Neural cell (in vitro differentiated cells): ENCODE measurements at regions not wholly inside any gene's neighbourhood (a gene's known extent, or its start where the extent isn't known, plus 50 kb on each side); places are given as distances from the start of the nearest gene placed in this dataset.

ENCODE experiments used
- H2AFZ ChIP-seq: fragments of 200-600, 300-800 bp; sonication (generic), shearing (Covaris generic); 2 replicates; pipeline ENCODE4 v1.6.0; 2014; ENCODE audit warnings: low read depth, mild to moderate bottlenecking, antibody characterized with exemption, low read length, moderate library complexity
- H3F3A ChIP-seq: fragments of 200-600 bp; shearing (Covaris generic); 2 replicates; pipeline ENCODE4 v1.6.1; 2016; ENCODE audit warnings: mild to moderate bottlenecking, moderate library complexity, mixed read lengths, antibody characterized with exemption, low read length; ENCODE audit not compliant: insufficient read depth, poor library complexity, severe bottlenecking
- H3K27ac ChIP-seq: fragments of 200-600, 300-800 bp; sonication (generic), shearing (Covaris generic); 2 replicates; pipeline ENCODE4 v1.5.1; 2014; ENCODE audit warnings: mild to moderate bottlenecking, low read length, moderate library complexity
- H3K27me3 ChIP-seq: fragments of 300-800, 200-600 bp; sonication (generic), shearing (Covaris generic); 2 replicates; pipeline ENCODE4 v1.6.0; 2014; ENCODE audit warnings: mild to moderate bottlenecking, low read depth, low read length, moderate library complexity; ENCODE audit not compliant: insufficient read depth
- H3K36me3 ChIP-seq: fragments of 300-800, 200-600 bp; sonication (generic), shearing (Covaris generic); 2 replicates; pipeline ENCODE4 v1.5.1; 2014; ENCODE audit warnings: mild to moderate bottlenecking, antibody characterized with exemption, low read length, moderate library complexity; ENCODE audit not compliant: insufficient read depth
- H3K4me2 ChIP-seq: fragments of 300-800, 200-600 bp; sonication (generic), shearing (Covaris generic); 2 replicates; pipeline ENCODE4 v1.6.0; 2014; ENCODE audit warnings: mild to moderate bottlenecking, low read length
- H3K4me3 ChIP-seq: fragments of 300-800, 200-600 bp; sonication (generic), shearing (Covaris generic); 2 replicates; pipeline ENCODE4 v1.5.1; 2014; ENCODE audit warnings: mild to moderate bottlenecking, low read length, moderate library complexity
- H3K79me2 ChIP-seq: fragments of 200-600 bp; shearing (Covaris generic); replicated peaks from 2 replicates; pipeline ENCODE4 v1.6.0; 2014; ENCODE audit warnings: mild to moderate bottlenecking, low read length, moderate library complexity; ENCODE audit not compliant: insufficient read depth
- H3K9ac ChIP-seq: fragments of 300-800, 200-600 bp; sonication (generic), shearing (Covaris generic); 2 replicates; pipeline ENCODE4 v1.6.1; 2016; ENCODE audit warnings: mild to moderate bottlenecking, low read length, mixed read lengths
- H3K9me2 ChIP-seq: fragments of 200-600 bp; shearing (Covaris generic); 2 replicates; pipeline ENCODE4 v1.6.1; 2016; ENCODE audit warnings: mild to moderate bottlenecking, low read length, mixed read lengths; ENCODE audit not compliant: insufficient read depth
- H3K9me3 ChIP-seq: fragments of 200-600, 300-800 bp; sonication (generic), shearing (Covaris generic); 2 replicates; pipeline ENCODE4 v1.6.1; 2016; ENCODE audit warnings: mild to moderate bottlenecking, mixed run types, low read length, moderate library complexity, mixed read lengths
- H4K20me1 ChIP-seq: fragments of 200-600 bp; shearing (Covaris generic); 2 replicates; pipeline ENCODE4 v1.6.1; 2016; ENCODE audit warnings: mild to moderate bottlenecking, mixed run types; ENCODE audit not compliant: insufficient read depth
- EP300 ChIP-seq: fragments of 450-650 bp; conservative IDR thresholded peaks from 2 replicates; pipeline ENCODE4 v1.6.1; 2014; ENCODE audit warnings: antibody characterized with exemption, mild to moderate bottlenecking, moderate library complexity; ENCODE audit not compliant: poor library complexity, severe bottlenecking
- EZH2 ChIP-seq: fragments of 200-600, 300-800 bp; shearing (Covaris generic), sonication (generic); IDR thresholded peaks from 2 replicates; pipeline ENCODE4 v1.6.1; 2014; ENCODE audit warnings: antibody characterized with exemption, low read length, borderline replicate concordance, mild to moderate bottlenecking; ENCODE audit not compliant: insufficient read depth, poor library complexity, severe bottlenecking
- MXI1 ChIP-seq: fragments of 450-650 bp; conservative IDR thresholded peaks from 2 replicates; pipeline ENCODE4 v1.6.1; 2014; ENCODE audit warnings: antibody characterized with exemption, mild to moderate bottlenecking; ENCODE audit not compliant: poor library complexity, severe bottlenecking
- POLR2AphosphoS5 ChIP-seq: IDR thresholded peaks from 2 replicates; pipeline ENCODE4 v1.6.1; 2012
- RAD21 ChIP-seq: fragments of 450-650 bp; conservative IDR thresholded peaks from 2 replicates; pipeline ENCODE4 v1.6.1; 2014; ENCODE audit warnings: antibody characterized with exemption, mild to moderate bottlenecking, moderate library complexity
- REST ChIP-seq: IDR thresholded peaks from 2 replicates; pipeline ENCODE4 v1.6.1; 2012; ENCODE audit warnings: borderline replicate concordance
- SMC3 ChIP-seq: fragments of 450-650 bp; conservative IDR thresholded peaks from 2 replicates; pipeline ENCODE4 v1.6.1; 2014; ENCODE audit warnings: antibody characterized with exemption, mild to moderate bottlenecking, moderate library complexity; ENCODE audit not compliant: poor library complexity
- TAF1 ChIP-seq: IDR thresholded peaks from 2 replicates; pipeline ENCODE4 v1.6.1; 2012; ENCODE audit warnings: low read depth
- TF ChIP-seq, protein P1 (sequence below): fragments of 450-650 bp; IDR thresholded peaks from 2 replicates; pipeline ENCODE4 v1.5.1; 2014; ENCODE audit warnings: antibody characterized with exemption, mild to moderate bottlenecking, moderate library complexity; ENCODE audit not compliant: poor library complexity, severe bottlenecking

DNA sequence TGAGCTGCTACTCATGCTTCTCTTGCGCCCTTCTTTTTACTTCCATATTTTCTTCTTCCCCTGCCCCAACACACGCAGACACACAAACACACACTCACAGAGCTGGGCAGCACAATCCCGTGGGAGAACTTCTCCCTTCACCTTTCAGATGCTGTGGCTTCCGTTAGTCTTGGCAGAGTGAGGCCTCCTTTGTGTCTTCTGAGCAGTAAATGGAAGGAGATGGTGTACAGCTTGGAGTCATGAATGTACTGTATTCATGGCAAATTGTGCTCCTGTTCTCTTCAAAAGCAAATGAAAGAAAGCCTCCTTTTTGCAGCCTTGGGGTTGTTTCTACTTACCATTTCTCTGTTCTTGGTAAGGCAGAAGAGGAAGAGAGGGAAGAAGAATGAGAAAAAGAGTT is 456.6 kb upstream of the TLE4 start:
- no peak overlapping the region for H2AFZ ChIP-seq
- no peaks in the 10 kb centered on the region for H3K79me2 ChIP-seq
- TF ChIP-seq MXI1: no peak
- TF ChIP-seq RAD21: no peak
- no peak for TF ChIP-seq EP300
- TF ChIP-seq SMC3: no peak
- TF ChIP-seq, protein P1, sequence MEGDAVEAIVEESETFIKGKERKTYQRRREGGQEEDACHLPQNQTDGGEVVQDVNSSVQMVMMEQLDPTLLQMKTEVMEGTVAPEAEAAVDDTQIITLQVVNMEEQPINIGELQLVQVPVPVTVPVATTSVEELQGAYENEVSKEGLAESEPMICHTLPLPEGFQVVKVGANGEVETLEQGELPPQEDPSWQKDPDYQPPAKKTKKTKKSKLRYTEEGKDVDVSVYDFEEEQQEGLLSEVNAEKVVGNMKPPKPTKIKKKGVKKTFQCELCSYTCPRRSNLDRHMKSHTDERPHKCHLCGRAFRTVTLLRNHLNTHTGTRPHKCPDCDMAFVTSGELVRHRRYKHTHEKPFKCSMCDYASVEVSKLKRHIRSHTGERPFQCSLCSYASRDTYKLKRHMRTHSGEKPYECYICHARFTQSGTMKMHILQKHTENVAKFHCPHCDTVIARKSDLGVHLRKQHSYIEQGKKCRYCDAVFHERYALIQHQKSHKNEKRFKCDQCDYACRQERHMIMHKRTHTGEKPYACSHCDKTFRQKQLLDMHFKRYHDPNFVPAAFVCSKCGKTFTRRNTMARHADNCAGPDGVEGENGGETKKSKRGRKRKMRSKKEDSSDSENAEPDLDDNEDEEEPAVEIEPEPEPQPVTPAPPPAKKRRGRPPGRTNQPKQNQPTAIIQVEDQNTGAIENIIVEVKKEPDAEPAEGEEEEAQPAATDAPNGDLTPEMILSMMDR: no peak
- no peak for TF ChIP-seq TAF1
- TF ChIP-seq REST: no peak
- TF ChIP-seq EZH2: no peak
- TF ChIP-seq POLR2AphosphoS5: no peak

DNA sequence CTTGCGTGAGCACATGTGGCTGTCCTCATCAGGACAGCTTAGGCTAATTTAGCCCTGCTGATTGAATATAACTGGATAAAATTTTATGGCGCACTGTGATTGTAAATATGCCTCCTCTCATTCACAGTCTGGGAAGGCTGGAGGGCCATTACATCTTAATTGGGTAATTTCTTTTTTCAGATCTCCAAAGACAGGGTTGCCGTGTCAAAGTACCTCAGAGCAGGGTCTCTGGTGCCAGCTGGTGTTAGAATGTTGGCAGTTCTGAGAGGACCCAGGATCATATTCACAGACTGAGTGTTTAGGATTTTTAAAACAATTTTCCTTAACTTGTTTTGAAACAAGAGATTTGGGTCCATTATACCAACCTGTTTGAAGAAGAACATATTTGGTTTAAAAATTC is 455.7 kb upstream of the TLE4 start:
- H3K36me3 ChIP-seq: no peaks in the 10 kb centered on the region
- no peaks in the 10 kb centered on the region for H3K9me3 ChIP-seq
- no peak overlapping the region for H2AFZ ChIP-seq
- no peak overlapping the region for H3K4me3 ChIP-seq
- no peak overlapping the region for H3K4me2 ChIP-seq
- H3K79me2 ChIP-seq: no peaks in the 10 kb centered on the region
- H3K9me2 ChIP-seq: no peaks in the 10 kb centered on the region
- no peaks in the 10 kb centered on the region for H4K20me1 ChIP-seq
- peaks cover 2% of the 10 kb centered on the region for H3F3A ChIP-seq
- H3K27ac ChIP-seq: no peak overlapping the region
- TF ChIP-seq SMC3: peak; percentile 51
- TF ChIP-seq, protein P1: peak; percentile 36
- TF ChIP-seq MXI1: no peak
- peak; percentile 62 for TF ChIP-seq RAD21
- no peak overlapping the region for H3K9ac ChIP-seq
- H3K27me3 ChIP-seq: no peaks in the 10 kb centered on the region

More for the DNA sequence above, 456.6 kb upstream of the TLE4 start:
- Histone ChIP-seq H3K9ac (no peak overlapping the region), H3K27ac (no peak overlapping the region), H3K4me3 (no peak overlapping the region), H3K36me3 (no peaks in the 10 kb centered on the region), H3K9me2 (no peaks in the 10 kb centered on the region), H3F3A (peaks cover 2% of the 10 kb centered on the region), H3K9me3 (no peaks in the 10 kb centered on the region), H4K20me1 (no peaks in the 10 kb centered on the region), H3K27me3 (no peaks in the 10 kb centered on the region), H3K4me2 (no peak overlapping the region)
